Hematopoietic multipotent progenitor cell treated with erythropoietin and hydrocortisone succinate and interleukin-3 and kit ligand, for 8 days (in vitro differentiated cells): ENCODE measurements at regions not wholly inside any gene's neighbourhood (a gene's known extent, or its start where the extent isn't known, plus 50 kb on each side); places are given as distances from the start of the nearest gene placed in this dataset.
"Not testable (repeated sequence)": the region's sequence is repeated elsewhere in the genome, so short reads cannot be mapped to it uniquely, and the experiment has no call there.

Experiments
- DNase-seq: peaks from one replicate; pipeline ENCODE4 v3.0.0-alpha.2; 2015

- no peak for DNase-seq
Observed at GRCh38 chr7:119916501-119916900, 356.5 kb upstream of the KCND2 start.

GRCh38 chr7:119918185-119918584, 354.8 kb upstream of the KCND2 start:
- no peak for DNase-seq

- DNase-seq = no peak
Observed at GRCh38 chr7:119919986-119920385, 353.0 kb upstream of the KCND2 start.

GRCh38 chr7:119925581-119926289, 347.2 kb upstream of the KCND2 start:
- peak; percentile 53 for DNase-seq

DNA sequence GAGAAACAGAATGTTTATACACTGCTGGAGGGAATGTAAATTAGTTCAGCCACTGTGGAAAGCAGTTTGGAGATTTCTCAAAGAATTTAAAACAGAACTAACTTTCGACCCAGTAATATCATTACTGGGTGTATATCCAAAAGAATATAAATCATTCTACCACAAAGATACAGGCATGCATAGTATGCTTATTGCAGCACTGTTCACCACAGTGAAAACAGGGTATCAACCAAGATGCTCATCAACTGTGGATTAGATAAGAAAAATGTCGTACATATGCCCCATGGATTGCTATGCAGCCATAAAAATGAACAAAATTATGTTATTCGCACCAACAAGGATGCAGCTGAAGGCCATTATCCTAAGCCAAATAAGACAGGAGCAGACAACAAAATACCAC, 343.1 kb upstream of the KCND2 start:
- no peak for DNase-seq

- DNase-seq = no peak
Observed at GRCh38 chr7:119931230-119931824, 341.6 kb upstream of the KCND2 start.

GRCh38 chr7:119935418-119936025, 337.5 kb upstream of the KCND2 start:
- DNase-seq = peak; percentile 39

GRCh38 chr7:119936836-119937235, 336.1 kb upstream of the KCND2 start:
- DNase-seq = no peak

- no peak for DNase-seq
Observed at GRCh38 chr7:119937745-119938144, 335.2 kb upstream of the KCND2 start.

GRCh38 chr7:119943942-119944600, 328.9 kb upstream of the KCND2 start:
- peak; percentile 65 for DNase-seq

DNA sequence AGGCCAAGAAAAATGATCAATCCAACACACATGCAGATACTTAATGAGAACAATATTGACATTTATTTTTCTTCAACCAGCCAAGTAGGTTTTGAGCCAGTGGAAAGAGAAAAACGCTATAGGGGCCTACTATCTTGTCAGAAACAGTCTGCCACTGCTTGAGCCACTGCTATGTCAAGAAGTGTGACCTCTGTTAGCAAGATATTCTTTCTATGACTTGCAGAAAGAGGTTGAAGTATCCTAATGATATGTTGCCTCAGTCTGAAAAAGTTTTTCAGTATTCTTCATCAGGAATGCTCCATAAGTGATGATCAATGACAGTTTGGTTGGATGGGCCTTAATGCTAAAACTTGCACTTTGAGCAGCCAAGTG, 328.4 kb upstream of the KCND2 start:
- DNase-seq = no peak

DNA sequence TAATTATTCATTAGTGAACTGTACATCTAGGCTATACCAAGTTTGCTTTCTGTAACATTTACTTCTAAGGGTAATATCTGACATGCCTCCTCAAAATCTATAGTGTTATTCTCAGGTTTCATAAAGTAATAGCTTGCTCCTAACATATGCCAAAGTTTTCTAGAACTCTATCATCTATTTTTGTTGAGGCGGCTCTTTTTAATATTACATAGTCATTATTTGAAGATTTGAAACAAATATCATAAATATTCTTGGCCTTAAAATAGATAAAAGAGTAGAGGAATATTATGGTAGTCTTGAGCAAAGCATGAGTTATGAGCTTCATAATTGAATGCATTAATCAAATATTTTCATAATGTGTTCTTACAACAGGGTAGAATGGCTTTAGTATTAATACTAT, 327.2 kb upstream of the KCND2 start:
- DNase-seq = no peak

- no peak for DNase-seq
Observed at GRCh38 chr7:119949053-119949452, 323.9 kb upstream of the KCND2 start.

- not testable (repeated sequence) for DNase-seq
Observed at GRCh38 chr7:119950390-119951041, 322.5 kb upstream of the KCND2 start.

GRCh38 chr7:119951614-119952013, 321.4 kb upstream of the KCND2 start:
- DNase-seq = not testable (repeated sequence)

DNA sequence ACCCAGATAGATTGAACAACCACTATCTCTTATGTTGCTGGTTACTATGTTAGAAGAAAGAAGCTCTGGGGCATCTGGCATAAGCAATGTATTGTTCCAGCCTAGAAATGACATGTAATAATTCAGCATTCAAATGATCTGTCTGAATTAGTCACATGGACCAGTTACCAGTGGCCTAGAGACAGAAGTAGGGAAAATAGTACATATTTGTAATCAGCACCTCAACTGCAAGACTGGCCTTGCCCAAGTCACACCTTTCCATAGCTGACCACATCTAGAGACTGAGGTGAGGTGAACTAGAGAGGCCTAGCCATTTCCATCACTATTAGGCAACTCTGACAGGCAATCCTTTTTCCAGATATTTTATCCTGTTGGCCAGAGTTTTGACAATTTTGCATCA, 315.6 kb upstream of the KCND2 start:
- DNase-seq = no peak

DNA sequence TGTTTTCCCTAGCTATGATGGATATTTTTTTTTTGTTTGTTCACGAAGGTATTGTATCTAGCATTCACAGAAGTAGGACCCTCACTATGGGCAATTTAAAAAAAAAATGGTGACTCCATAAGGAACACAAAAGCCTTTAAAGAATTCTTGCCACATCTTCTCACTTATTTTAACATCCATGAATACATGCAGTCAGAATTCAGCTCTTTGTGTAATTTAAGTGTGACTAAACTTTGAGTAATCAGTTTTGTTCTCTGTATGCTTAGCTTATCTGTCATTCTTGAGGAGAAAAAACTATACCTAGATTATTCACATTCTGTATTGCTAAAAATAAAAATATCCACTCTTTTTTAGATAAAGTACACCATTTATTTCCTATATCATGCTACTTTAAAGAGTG, 313.2 kb upstream of the KCND2 start:
- no peak for DNase-seq

GRCh38 chr7:119963654-119964053, 309.3 kb upstream of the KCND2 start:
- DNase-seq = no peak

GRCh38 chr7:119964065-119964464, 308.9 kb upstream of the KCND2 start:
- DNase-seq = no peak

DNA sequence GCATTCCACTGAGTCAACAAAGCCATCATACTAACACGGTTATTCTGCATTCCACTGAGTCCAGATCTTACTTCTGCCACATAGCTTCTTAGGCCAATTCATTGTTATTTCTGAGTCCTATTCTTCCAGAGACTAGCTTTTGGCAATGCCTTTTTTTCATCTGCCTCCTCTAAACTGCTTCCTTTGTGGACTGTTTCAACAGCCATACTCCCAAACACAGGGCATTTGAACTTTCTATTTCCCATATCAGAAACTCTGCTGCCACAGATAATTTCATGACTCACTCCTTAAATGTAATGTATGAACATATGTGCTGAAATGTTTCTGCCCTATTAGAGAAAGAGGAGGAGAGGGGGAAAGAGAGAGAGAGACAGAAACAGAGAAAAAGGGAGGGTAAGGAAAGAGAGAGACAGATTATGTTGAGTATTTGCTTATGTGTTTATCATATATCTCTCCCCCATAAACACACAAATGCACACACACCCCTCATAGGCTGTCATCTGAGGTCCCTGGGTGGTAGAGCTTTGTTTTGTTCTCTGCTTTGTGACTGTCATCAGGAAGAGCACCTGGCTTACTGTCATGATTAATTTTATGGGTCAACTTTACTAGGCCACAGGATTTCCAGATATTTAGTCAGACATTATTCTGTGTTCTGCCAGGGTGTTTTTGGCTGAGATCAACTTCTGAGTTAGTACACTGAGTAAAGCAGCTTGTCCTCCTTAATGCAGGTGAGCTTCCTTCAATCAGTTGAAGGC, 308.0 kb upstream of the KCND2 start:
- DNase-seq = peak; percentile 3

DNA sequence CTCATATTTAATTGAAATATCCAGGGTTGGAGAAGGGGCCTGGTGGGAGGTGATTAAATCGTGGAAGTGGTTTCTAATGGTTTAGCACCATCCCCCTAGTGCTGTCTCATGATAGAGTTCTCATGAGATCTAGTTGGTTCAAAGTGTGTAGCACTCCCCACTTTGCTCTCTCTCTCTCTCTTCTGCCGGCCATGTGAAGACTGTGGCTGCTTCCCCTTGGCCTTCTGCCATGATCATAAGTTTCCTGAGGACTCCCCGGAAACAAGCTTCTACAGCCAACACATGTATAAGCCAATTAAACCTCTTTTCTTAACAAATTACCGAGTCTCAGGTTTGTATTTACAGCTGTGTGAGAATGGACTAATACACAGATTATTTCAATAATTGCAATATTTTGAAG, 305.8 kb upstream of the KCND2 start:
- DNase-seq = no peak

DNA sequence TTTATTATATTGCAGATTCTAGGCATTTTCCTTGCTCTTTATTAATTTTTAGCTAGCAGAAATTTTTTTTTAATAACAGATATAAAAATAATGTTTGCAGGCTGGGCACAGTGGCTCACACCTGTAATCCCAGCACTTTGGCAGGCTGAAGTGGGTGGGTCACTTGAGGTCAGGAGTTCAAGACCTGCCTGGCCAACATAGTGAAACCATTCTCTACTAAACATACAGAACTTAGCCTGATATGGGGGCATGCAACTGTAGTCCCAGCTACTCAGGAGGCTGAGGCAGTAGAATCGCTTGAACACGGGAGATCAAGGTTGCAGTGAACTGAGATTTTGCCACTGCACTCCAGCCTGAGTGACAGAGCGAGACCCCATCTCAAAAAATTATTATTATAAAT, 304.6 kb upstream of the KCND2 start:
- not testable (repeated sequence) for DNase-seq

- no peak for DNase-seq
Observed at GRCh38 chr7:119969054-119969453, 303.9 kb upstream of the KCND2 start.
